ENCODE measurements at regions not wholly inside any gene's neighbourhood (a gene's known extent, or its start where the extent isn't known, plus 50 kb on each side); places are given as distances from the start of the nearest gene placed in this dataset.
"Not testable (repeated sequence)": the region's sequence is repeated elsewhere in the genome, so short reads cannot be mapped to it uniquely, and the experiment has no call there.

DNA sequence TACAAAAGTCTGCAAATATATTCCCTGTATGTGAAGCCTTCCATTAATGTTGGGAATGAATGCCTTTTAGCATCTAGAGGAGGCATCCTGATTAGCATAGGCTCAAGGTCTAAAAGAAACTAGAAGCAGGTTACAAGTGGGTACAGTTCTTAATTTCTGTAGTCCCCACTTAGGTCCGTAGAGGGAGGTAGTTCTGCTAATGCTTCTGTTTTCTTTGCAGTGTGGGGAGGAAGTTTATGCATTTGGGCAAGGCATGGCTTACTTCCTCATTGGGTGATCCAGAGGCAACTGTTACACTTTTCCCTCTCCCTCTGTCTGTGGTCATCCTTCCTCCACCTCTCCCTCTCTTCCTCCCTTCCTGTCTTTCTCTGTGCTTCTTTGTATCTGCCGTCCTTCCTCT, 108.4 kb upstream of the ZKSCAN2 start:
- no peak for DNase-seq (ENCODE audit: low read depth)
- no peak overlapping the region for H3K4me3 ChIP-seq (ENCODE audit: low read length)
- TF ChIP-seq CTCF (conservative IDR thresholded peaks at IDR 0.05; ENCODE audit: low read length) = no peak

DNA sequence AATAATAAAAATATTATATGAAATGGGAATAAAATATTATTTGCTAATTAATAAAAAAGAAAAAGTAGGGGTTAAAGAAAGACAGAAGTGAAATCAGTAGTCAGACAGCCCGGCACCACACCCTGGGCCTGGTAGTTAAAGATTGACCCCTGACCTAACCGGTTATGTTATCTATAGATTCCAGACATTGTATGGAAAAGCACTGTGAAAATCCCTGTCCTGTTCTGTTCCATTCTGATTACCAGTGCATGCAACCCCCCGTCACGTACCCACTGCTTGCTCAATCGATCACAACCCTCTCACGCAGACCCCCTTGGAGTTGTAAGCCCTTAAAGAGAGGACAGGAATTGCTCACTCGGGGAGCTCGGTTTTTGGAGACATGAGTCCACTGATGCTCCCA, 101.9 kb upstream of the ZKSCAN2 start:
- not testable (repeated sequence) for DNase-seq (ENCODE audit: low read depth); H3K4me3 ChIP-seq (ENCODE audit: low read length)

DNA sequence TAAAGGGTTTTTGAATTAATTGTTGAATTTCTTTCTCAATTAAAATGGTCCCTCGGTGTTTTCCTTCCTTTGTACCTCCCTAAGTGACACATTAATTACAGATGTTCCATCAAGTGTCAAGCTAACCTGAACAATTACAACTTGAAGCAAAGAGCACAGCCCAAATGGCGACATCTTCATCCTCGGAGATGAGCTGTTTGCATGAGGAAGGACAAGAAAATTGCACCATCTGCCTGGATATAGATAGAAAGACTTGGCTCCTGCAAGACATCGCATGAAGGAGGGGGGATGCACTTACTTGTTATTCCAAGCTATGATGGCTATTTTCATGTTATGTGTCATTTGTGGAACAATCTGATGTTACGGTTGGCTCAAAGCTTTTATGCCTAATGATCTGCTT, 86.4 kb upstream of the ZKSCAN2 start:
- no peak for DNase-seq (ENCODE audit: low read depth)
- no peak overlapping the region for H3K4me3 ChIP-seq (ENCODE audit: low read length)
- TF ChIP-seq CTCF (conservative IDR thresholded peaks at IDR 0.05; ENCODE audit: low read length) = no peak

DNA sequence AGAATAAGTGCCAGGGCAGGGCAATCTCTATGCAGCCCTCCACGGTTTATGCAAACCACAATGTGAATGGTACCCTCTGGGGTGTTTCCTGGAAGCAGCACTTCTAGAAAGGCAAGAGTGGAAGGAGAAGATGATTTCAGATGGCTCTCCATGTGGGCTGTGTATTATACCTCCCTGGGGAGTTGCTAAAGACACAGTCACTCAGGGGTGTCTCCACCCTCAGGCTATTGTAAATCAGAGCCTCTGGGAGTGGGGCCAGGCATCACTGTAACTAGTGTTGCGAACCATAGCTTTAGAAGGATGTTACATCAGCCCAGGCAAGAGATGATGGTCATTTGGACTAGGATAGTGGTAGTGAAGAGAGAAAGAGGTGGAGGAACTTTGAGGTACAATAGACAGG, 83.3 kb upstream of the ZKSCAN2 start:
- TF ChIP-seq CTCF (conservative IDR thresholded peaks at IDR 0.05; ENCODE audit: low read length) = no peak
- H3K4me3 ChIP-seq (ENCODE audit: low read length) = no peak overlapping the region
- no peak for DNase-seq (ENCODE audit: low read depth)

- no peak for DNase-seq (ENCODE audit: low read depth)
- no peak overlapping the region for H3K4me3 ChIP-seq (ENCODE audit: low read length)
- TF ChIP-seq CTCF (conservative IDR thresholded peaks at IDR 0.05; ENCODE audit: low read length) = no peak
These were observed 60.2 kb upstream of the ZKSCAN2 start for GRCh38 chr16:25317732-25318316.

GRCh38 chr16:25311950-25312349, 54.3 kb upstream of the ZKSCAN2 start:
- TF ChIP-seq CTCF (conservative IDR thresholded peaks at IDR 0.05; ENCODE audit: low read length) = no peak
- no peak overlapping the region for H3K4me3 ChIP-seq (ENCODE audit: low read length)
- DNase-seq (ENCODE audit: low read depth) = no peak

DNA sequence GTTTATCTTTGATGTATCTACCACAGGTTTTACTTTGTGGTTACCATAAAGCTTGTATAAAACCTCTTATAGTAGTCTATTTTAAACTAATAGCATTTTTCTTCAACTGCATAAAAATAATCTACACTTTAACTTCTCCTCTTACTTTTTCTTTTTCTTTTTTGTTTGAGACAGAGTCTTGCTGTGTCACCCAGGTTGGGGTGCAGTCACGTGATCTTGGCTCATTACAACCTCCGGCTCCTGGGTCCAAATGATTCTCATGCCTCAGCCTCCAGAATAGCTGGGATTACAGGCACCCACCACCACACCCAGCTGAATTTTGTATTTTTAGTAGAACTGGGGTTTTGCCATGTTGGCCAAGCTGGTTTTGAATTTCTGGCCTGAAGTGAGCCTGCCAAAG, 53.4 kb upstream of the ZKSCAN2 start:
- no peak for DNase-seq (ENCODE audit: low read depth)
- H3K4me3 ChIP-seq (ENCODE audit: low read length) = no peak overlapping the region
- no peak for TF ChIP-seq CTCF (conservative IDR thresholded peaks at IDR 0.05; ENCODE audit: low read length)

Measured in AG10803 (cell line).